HEK293T (cell line): ENCODE measurements at regions not wholly inside any gene's neighbourhood (a gene's known extent, or its start where the extent isn't known, plus 50 kb on each side); places are given as distances from the start of the nearest gene placed in this dataset.

Source experiments
- ARNT ChIP-seq: fragments of 450-650 bp; IDR thresholded peaks from 2 replicates; pipeline ENCODE4 v1.6.1; 2017; ENCODE audit warnings: mild to moderate bottlenecking
- BHLHE40 ChIP-seq: fragments of 450-650 bp; IDR thresholded peaks from 2 replicates; pipeline ENCODE4 v1.6.1; 2016; ENCODE audit warnings: mild to moderate bottlenecking, moderate library complexity, borderline replicate concordance
- CTBP1 ChIP-seq: fragments of 450-650 bp; IDR thresholded peaks from 2 replicates; pipeline ENCODE4 v1.6.1; 2016; ENCODE audit warnings: borderline replicate concordance
- ELF4 ChIP-seq: fragments of 450-650 bp; IDR thresholded peaks from 2 replicates; pipeline ENCODE4 v1.6.1; 2017; ENCODE audit warnings: antibody characterized with exemption
- FOXA1 ChIP-seq: fragments of 450-650 bp; IDR thresholded peaks from 2 replicates; pipeline ENCODE4 v1.6.1; 2016; ENCODE audit warnings: mild to moderate bottlenecking
- FOXK2 ChIP-seq: fragments of 450-650 bp; IDR thresholded peaks from 2 replicates; pipeline ENCODE4 v1.6.1; 2016; ENCODE audit warnings: mild to moderate bottlenecking
- FOXM1 ChIP-seq: fragments of 450-650 bp; IDR thresholded peaks from 2 replicates; pipeline ENCODE4 v1.6.1; 2017; ENCODE audit warnings: mild to moderate bottlenecking, borderline replicate concordance
- LEF1 ChIP-seq: fragments of 450-650 bp; IDR thresholded peaks from 2 replicates; pipeline ENCODE4 v1.6.1; 2017; ENCODE audit warnings: mild to moderate bottlenecking, borderline replicate concordance
- NFRKB ChIP-seq: fragments of 450-650 bp; IDR thresholded peaks from 2 replicates; pipeline ENCODE4 v1.6.1; 2016; ENCODE audit warnings: mild to moderate bottlenecking, moderate library complexity
- SP1 ChIP-seq: fragments of 450-650 bp; IDR thresholded peaks from 2 replicates; pipeline ENCODE4 v1.6.1; 2017
- SUZ12 ChIP-seq: fragments of 450-650 bp; IDR thresholded peaks from 2 replicates; pipeline ENCODE4 v1.6.1; 2016; ENCODE audit warnings: mild to moderate bottlenecking
- TARDBP ChIP-seq: fragments of 450-650 bp; IDR thresholded peaks from 2 replicates; pipeline ENCODE4 v1.6.1; 2016
- ZNF384 ChIP-seq: fragments of 450-650 bp; IDR thresholded peaks from 2 replicates; pipeline ENCODE4 v1.6.1; 2016
- TF ChIP-seq, protein P1 (sequence below): fragments of 450-650 bp; IDR thresholded peaks from 2 replicates; pipeline ENCODE4 v1.6.1; 2016

DNA sequence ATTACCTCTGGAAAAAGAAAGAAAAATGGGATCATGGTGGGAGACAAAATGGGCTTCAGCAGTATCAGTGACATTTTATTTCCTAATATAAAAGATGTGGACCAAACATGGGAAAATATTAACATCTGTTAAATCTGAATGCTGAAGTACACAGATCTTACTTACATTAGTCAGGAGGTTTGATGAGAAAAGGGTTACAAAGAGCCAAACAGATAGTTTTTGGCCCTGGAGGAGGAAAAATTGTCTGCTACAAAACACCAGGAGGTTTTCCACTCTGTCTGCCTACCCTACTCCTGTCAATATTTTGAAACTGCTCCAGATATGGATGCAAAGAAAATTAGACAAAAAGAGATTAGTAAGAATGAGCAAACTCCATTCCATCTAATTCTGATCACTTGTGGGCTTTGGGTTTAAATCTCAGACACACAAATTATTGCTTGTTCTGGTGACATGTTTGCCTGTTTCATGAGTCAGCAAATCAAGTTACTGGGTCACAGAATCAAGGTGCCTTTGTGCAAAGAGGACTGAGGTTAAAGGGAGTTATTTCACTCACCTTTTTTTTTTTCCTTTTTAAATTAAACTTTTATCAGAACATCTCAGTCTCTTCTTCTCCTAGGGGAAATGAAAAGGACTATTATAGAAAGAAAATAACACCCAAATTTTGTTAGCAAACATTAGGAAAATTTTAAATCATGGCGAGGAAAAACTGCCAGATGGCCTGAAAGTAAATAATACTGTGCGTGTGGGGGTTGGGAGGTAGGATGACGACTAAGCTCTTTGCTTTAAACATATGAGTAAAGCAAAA, 87.0 kb upstream of the SPATS2L start:
- TF ChIP-seq BHLHE40 = no peak
- no peak for TF ChIP-seq ZNF384
- no peak for TF ChIP-seq SP1
- TF ChIP-seq NFRKB = no peak
- TF ChIP-seq ARNT = no peak
- no peak for TF ChIP-seq ELF4
- TF ChIP-seq FOXM1 = no peak
- no peak for TF ChIP-seq TARDBP
- TF ChIP-seq SUZ12 = no peak
- TF ChIP-seq, protein P1, sequence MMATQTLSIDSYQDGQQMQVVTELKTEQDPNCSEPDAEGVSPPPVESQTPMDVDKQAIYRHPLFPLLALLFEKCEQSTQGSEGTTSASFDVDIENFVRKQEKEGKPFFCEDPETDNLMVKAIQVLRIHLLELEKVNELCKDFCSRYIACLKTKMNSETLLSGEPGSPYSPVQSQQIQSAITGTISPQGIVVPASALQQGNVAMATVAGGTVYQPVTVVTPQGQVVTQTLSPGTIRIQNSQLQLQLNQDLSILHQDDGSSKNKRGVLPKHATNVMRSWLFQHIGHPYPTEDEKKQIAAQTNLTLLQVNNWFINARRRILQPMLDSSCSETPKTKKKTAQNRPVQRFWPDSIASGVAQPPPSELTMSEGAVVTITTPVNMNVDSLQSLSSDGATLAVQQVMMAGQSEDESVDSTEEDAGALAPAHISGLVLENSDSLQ = no peak
- TF ChIP-seq FOXA1 = no peak
- no peak for TF ChIP-seq CTBP1
- no peak for TF ChIP-seq LEF1
- no peak for TF ChIP-seq FOXK2
